Colonic mucosa (tissue), 4 donors: ENCODE measurements at regions not wholly inside any gene's neighbourhood (a gene's known extent, or its start where the extent isn't known, plus 50 kb on each side); places are given as distances from the start of the nearest gene placed in this dataset.

Source experiments
- DNase-seq: peaks from one replicate; pipeline ENCODE4 v3.0.0-alpha.2; 2020
- H3K27ac ChIP-seq: fragments of 200-600 bp; one replicate; pipeline ENCODE4 v1.8.0; 2021
- H3K27me3 ChIP-seq: fragments of 200-600 bp; one replicate; pipeline ENCODE4 v1.8.0; 2021
- H3K36me3 ChIP-seq: fragments of 200-600 bp; one replicate; pipeline ENCODE4 v1.8.0; 2021
- H3K4me1 ChIP-seq: fragments of 200-600 bp; one replicate; pipeline ENCODE4 v1.8.0; 2021; ENCODE audit warnings: mild to moderate bottlenecking
- H3K4me3 ChIP-seq: fragments of 200-600 bp; one replicate; pipeline ENCODE4 v1.8.0; 2021
- H3K9ac ChIP-seq, 2 donors: one replicate each; pipeline ENCODE4 v1.7.0; 2013; ENCODE audit warnings: control low read depth in 2 of 2, low read depth in 2 of 2, low read length in 2 of 2
- H3K9me3 ChIP-seq: fragments of 200-600 bp; one replicate; pipeline ENCODE4 v1.8.0; 2021
- CTCF ChIP-seq: fragments of 200-600 bp; IDR thresholded peaks from one replicate; pipeline ENCODE4 v1.8.0; 2022; ENCODE audit warnings: antibody characterized with exemption, mild to moderate bottlenecking
- intact Hi-C: fragments of 100-400 bp; cut with DNase I; formaldehyde crosslinking; loops from one replicate; pipeline ENCODE4 v1.14.1; 2022
- donor health status: healthy.
- donor health status: DM: no; HTN: no; CAD: no.
- donor health status: DM: no; HTN: no; CAD: no.

GRCh38 chr5:175388531-175388930 is 55.5 kb downstream of the DRD1 start:
- H3K36me3 ChIP-seq, result no peaks in the 10 kb centered on the region
- no peak for DNase-seq
- no peak for TF ChIP-seq CTCF
- intact Hi-C loops, result no loop called here
- no peak overlapping the region for H3K27ac ChIP-seq
- no peaks in the 10 kb centered on the region for H3K9me3 ChIP-seq
- no peak overlapping the region for H3K4me3 ChIP-seq
- H3K27me3 ChIP-seq, result no peaks in the 10 kb centered on the region
- H3K9ac ChIP-seq, result no peak overlapping the region
- no peaks in the 10 kb centered on the region for H3K4me1 ChIP-seq

- no peak overlapping the region for H3K9ac ChIP-seq
Observed at GRCh38 chr5:175387144-175387543, 56.8 kb downstream of the DRD1 start.

GRCh38 chr5:175386526-175386925 is 57.5 kb downstream of the DRD1 start:
- intact Hi-C loops, result no loop called here
- no peak for TF ChIP-seq CTCF

More at GRCh38 chr5:175387144-175387543, 56.8 kb downstream of the DRD1 start:
- DNase-seq, result no peak
- intact Hi-C loops, result no loop called here
- no peaks in the 10 kb centered on the region for H3K27me3 ChIP-seq
- no peaks in the 10 kb centered on the region for H3K4me1 ChIP-seq
- no peak for TF ChIP-seq CTCF
- no peak overlapping the region for H3K4me3 ChIP-seq
- no peaks in the 10 kb centered on the region for H3K9me3 ChIP-seq
- no peaks in the 10 kb centered on the region for H3K36me3 ChIP-seq
- no peak overlapping the region for H3K27ac ChIP-seq

DNA sequence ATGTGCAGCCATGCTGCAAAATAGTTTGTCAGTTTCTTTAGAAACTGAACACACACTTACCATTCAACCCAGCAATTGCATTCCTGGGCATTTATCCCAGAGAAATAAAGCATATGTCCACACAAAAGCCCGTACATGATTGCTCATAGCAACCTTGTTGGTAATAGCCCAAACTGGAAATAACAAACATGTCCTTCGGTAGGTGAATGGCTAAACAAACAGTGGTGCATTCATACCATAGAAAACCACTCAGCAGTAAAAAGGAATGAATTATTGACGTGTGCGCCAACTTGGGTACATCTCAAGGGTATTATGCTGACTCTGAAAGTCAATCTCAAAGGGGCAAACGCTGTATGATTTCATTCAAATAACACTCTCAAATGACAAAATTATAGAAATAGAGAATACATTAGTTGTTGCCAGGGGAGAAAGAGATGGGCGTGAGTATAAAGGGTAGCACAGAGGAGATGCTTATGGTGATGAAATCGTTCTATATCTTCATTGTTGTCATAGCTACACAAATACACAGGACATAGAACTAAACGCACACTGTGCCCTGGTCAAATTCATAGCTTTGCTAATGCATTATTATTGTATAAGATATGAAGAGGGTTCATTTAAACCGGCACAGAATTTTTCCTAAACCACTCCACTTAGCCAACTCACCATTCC is 58.2 kb downstream of the DRD1 start:
- H3K27ac ChIP-seq, result no peak overlapping the region
- H3K4me1 ChIP-seq, result no peaks in the 10 kb centered on the region
- TF ChIP-seq CTCF, result no peak
- intact Hi-C loops, result no loop called here
- no peak overlapping the region for H3K4me3 ChIP-seq
- no peak for DNase-seq
- H3K27me3 ChIP-seq, result no peaks in the 10 kb centered on the region
- no peaks in the 10 kb centered on the region for H3K9me3 ChIP-seq
- H3K9ac ChIP-seq, result no peak overlapping the region
- H3K36me3 ChIP-seq, result no peaks in the 10 kb centered on the region

More at GRCh38 chr5:175386526-175386925, 57.5 kb downstream of the DRD1 start:
- no peaks in the 10 kb centered on the region for H3K36me3 ChIP-seq
- H3K27ac ChIP-seq, result no peak overlapping the region
- H3K9ac ChIP-seq, result no peak overlapping the region
- no peaks in the 10 kb centered on the region for H3K9me3 ChIP-seq
- H3K4me1 ChIP-seq, result no peaks in the 10 kb centered on the region
- H3K4me3 ChIP-seq, result no peak overlapping the region
- H3K27me3 ChIP-seq, result no peaks in the 10 kb centered on the region
- no peak for DNase-seq

- H3K9ac ChIP-seq, result no peak overlapping the region
Observed at GRCh38 chr5:175384724-175385552, 59.0 kb downstream of the DRD1 start.

More at GRCh38 chr5:175384724-175385552, 59.0 kb downstream of the DRD1 start:
- H3K9me3 ChIP-seq, result no peaks in the 10 kb centered on the region
- no peak overlapping the region for H3K27ac ChIP-seq
- no peak for DNase-seq
- H3K36me3 ChIP-seq, result no peaks in the 10 kb centered on the region
- no peaks in the 10 kb centered on the region for H3K4me1 ChIP-seq
- no peaks in the 10 kb centered on the region for H3K27me3 ChIP-seq
- intact Hi-C loops, result no loop called here
- no peak for TF ChIP-seq CTCF
- H3K4me3 ChIP-seq, result no peak overlapping the region
